OCI-LY7 (cell line): ENCODE measurements at regions not wholly inside any gene's neighbourhood (a gene's known extent, or its start where the extent isn't known, plus 50 kb on each side); places are given as distances from the start of the nearest gene placed in this dataset.

Experiments used
- BruUV-seq: library from RNA; stranded (reverse); fragments of 400-500 nt; replicated peaks from 2 replicates; lab custom pipeline; 2021; lab: Mats Ljungman, UMichigan
- CTCF ChIA-PET: fragments of 300-600 bp; sonication (Branson Sonifier 250); formaldehyde crosslinking; loops from one replicate; lab custom pipeline; 2022; ENCODE audit warnings: antibody characterized with exemption; ENCODE audit not compliant: unreplicated experiment; lab: Charles Lee
- POLR2A ChIA-PET: fragments of 300-600 bp; sonication (Branson Sonifier 250); formaldehyde crosslinking; loops from one replicate; lab custom pipeline; 2022; ENCODE audit warnings: antibody characterized with exemption; lab: Charles Lee
- DNase-seq: peaks from one replicate; pipeline ENCODE4 v3.0.0-alpha.2; 2015; ENCODE audit warnings: low spot score
- H2AFZ ChIP-seq: fragments of 200-600 bp; sonication (generic), shearing (Covaris generic); 2 replicates; pipeline ENCODE4 v1.6.1; 2014; ENCODE audit warnings: mild to moderate bottlenecking, antibody characterized with exemption, low read length, moderate library complexity
- H3K27ac ChIP-seq: fragments of 200-600 bp; sonication (generic); 2 replicates; pipeline ENCODE4 v1.5.1; 2014; ENCODE audit warnings: mixed run types, low read depth, mild to moderate bottlenecking, moderate library complexity, low read length, inconsistent platforms; ENCODE audit not compliant: poor library complexity, severe bottlenecking
- H3K36me3 ChIP-seq: fragments of 200-600 bp; sonication (generic); 2 replicates; pipeline ENCODE4 v1.6.1; 2014; ENCODE audit warnings: mild to moderate bottlenecking, antibody characterized with exemption, low read length, moderate library complexity, mixed read lengths; ENCODE audit not compliant: insufficient read depth
- H3K4me1 ChIP-seq: fragments of 200-600 bp; sonication (generic); 2 replicates; pipeline ENCODE4 v1.5.1; 2014; ENCODE audit warnings: mild to moderate bottlenecking, low read length; ENCODE audit not compliant: insufficient read depth, poor library complexity, severe bottlenecking
- H3K4me2 ChIP-seq: fragments of 200-600 bp; sonication (generic); 2 replicates; pipeline ENCODE4 v1.6.1; 2014; ENCODE audit warnings: mild to moderate bottlenecking, low read length
- H3K4me3 ChIP-seq: fragments of 200-600 bp; sonication (generic); 2 replicates; pipeline ENCODE4 v1.5.1; 2014; ENCODE audit warnings: mild to moderate bottlenecking, low read depth, low read length; ENCODE audit not compliant: poor library complexity, severe bottlenecking
- H3K79me2 ChIP-seq: fragments of 200-600 bp; sonication (generic); 2 replicates; pipeline ENCODE4 v1.6.1; 2016; ENCODE audit warnings: low read depth, mild to moderate bottlenecking, low read length, moderate library complexity, mixed read lengths; ENCODE audit not compliant: insufficient read depth
- H3K9me2 ChIP-seq: fragments of 200-600 bp; sonication (generic); 2 replicates; pipeline ENCODE4 v1.6.1; 2016; ENCODE audit warnings: mild to moderate bottlenecking, low read length, mixed read lengths; ENCODE audit not compliant: insufficient read depth
- H3K9me3 ChIP-seq: fragments of 200-600 bp; sonication (generic); 2 replicates; pipeline ENCODE4 v1.6.1; 2014; ENCODE audit warnings: mild to moderate bottlenecking, mixed run types, low read length, mixed read lengths
- H4K20me1 ChIP-seq: fragments of 200-600 bp; sonication (generic); 2 replicates; pipeline ENCODE4 v1.6.1; 2014; ENCODE audit warnings: mild to moderate bottlenecking, antibody characterized with exemption, low read length, moderate library complexity, mixed read lengths; ENCODE audit not compliant: insufficient read depth
- EZH2phosphoT487 ChIP-seq: fragments of 200-600 bp; sonication (generic); IDR thresholded peaks from 2 replicates; pipeline ENCODE4 v1.6.1; 2018; ENCODE audit warnings: low read depth, borderline replicate concordance, mild to moderate bottlenecking, mixed run types, antibody characterized with exemption, low read length, moderate library complexity, mixed read lengths
- intact Hi-C: fragments of 100-400 bp; cut with micrococcal nuclease; formaldehyde crosslinking; loops from one replicate; pipeline ENCODE4 v1.10.0; 2022; ENCODE audit not compliant: unreplicated experiment
- TF ChIP-seq, protein P1 (sequence below): fragments of 200-600 bp; sonication (generic); conservative IDR thresholded peaks from 2 replicates; pipeline ENCODE4 v1.5.1; 2014; ENCODE audit warnings: mild to moderate bottlenecking, antibody characterized with exemption, low read length, moderate library complexity, mixed read lengths

DNA sequence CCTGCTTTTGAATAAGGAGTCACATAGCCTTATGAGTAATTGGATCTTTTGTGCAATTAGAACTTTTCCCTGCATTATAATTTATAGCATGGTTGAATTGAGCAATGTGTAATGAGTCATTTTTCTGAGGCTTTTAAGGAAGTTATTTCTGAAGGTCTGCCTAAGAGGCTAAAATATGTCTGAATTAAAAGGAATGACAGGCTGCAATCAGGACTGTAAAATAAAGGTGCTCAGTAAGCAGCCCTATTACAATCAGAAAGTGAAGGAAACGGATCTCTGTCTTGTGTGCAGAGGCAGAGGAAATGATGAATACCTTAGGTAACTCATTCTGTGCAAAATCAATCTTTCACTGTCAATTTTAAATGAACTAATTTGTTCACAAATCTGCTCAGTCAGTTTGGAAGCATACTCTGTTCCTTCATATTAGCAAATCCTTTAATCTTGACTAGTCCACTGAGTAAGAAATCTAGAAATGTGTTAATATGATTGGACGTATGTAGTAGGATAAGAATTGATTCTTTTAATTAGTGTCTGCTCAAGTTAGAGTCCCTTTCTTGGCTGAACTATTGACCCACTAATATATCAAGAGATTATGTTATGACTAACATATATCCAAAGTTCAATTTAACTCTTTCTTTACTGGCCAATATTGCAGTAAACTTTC is 290.1 kb downstream of the ZIC1 start:
- intact Hi-C loops = no loop called here
- no peaks in the 10 kb centered on the region for H3K4me1 ChIP-seq
- no peaks in the 10 kb centered on the region for H3K9me3 ChIP-seq
- ChIA-PET POLR2A (no interaction called here), CTCF (no interaction called here)
- H4K20me1 ChIP-seq = no peaks in the 10 kb centered on the region
- H3K4me2 ChIP-seq = no peak overlapping the region
- TF ChIP-seq, protein P1, sequence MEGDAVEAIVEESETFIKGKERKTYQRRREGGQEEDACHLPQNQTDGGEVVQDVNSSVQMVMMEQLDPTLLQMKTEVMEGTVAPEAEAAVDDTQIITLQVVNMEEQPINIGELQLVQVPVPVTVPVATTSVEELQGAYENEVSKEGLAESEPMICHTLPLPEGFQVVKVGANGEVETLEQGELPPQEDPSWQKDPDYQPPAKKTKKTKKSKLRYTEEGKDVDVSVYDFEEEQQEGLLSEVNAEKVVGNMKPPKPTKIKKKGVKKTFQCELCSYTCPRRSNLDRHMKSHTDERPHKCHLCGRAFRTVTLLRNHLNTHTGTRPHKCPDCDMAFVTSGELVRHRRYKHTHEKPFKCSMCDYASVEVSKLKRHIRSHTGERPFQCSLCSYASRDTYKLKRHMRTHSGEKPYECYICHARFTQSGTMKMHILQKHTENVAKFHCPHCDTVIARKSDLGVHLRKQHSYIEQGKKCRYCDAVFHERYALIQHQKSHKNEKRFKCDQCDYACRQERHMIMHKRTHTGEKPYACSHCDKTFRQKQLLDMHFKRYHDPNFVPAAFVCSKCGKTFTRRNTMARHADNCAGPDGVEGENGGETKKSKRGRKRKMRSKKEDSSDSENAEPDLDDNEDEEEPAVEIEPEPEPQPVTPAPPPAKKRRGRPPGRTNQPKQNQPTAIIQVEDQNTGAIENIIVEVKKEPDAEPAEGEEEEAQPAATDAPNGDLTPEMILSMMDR = no peak
- TF ChIP-seq EZH2phosphoT487 = no peak
- H3K4me3 ChIP-seq = no peak overlapping the region
- H3K36me3 ChIP-seq = no peaks in the 10 kb centered on the region
- no peak for DNase-seq
- H3K9me2 ChIP-seq = no peaks in the 10 kb centered on the region
- H3K27ac ChIP-seq = no peak overlapping the region
- H2AFZ ChIP-seq = no peak overlapping the region
- H3K79me2 ChIP-seq = no peaks in the 10 kb centered on the region
- BruUV-seq = no TSS peak

GRCh38 chr3:147701195-147701594 is 292.0 kb downstream of the ZIC1 start:
- no peak for DNase-seq
- intact Hi-C loops = no loop called here
- CTCF ChIA-PET = no interaction called here

DNA sequence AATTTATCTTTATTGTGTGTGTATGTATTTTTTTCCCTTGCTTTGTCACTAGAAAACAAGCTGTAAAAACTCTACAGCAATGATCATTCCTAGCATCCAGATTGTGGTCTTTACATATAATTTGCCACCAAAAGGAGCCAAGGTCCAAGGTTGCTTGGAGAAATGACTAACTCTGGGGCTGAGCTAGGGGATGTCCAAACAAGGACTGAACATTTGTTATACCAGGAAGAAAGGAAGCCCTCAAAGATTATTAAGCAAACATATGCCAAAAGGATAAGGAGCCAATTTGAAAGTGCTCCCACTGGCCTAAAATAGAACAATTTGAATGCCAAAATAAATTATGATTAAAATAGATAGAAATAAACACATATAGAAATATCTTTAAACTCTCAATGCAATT is 293.3 kb downstream of the ZIC1 start:
- CTCF ChIA-PET = no interaction called here

More at GRCh38 chr3:147701195-147701594, 292.0 kb downstream of the ZIC1 start:
- Histone ChIP-seq H3K79me2 (no peaks in the 10 kb centered on the region), H3K36me3 (no peaks in the 10 kb centered on the region), H3K4me1 (no peaks in the 10 kb centered on the region), H3K27ac (no peak overlapping the region), H4K20me1 (no peaks in the 10 kb centered on the region), H2AFZ (no peak overlapping the region), H3K9me2 (no peaks in the 10 kb centered on the region), H3K4me2 (no peak overlapping the region), H3K9me3 (no peaks in the 10 kb centered on the region), H3K4me3 (no peak overlapping the region)
- BruUV-seq = no TSS peak
- TF ChIP-seq EZH2phosphoT487 = no peak
- TF ChIP-seq, protein P1 = no peak
- POLR2A ChIA-PET = no interaction called here

More for the DNA sequence above, 293.3 kb downstream of the ZIC1 start:
- H3K9me3 ChIP-seq = no peaks in the 10 kb centered on the region
- intact Hi-C loops = no loop called here
- no peaks in the 10 kb centered on the region for H3K4me1 ChIP-seq
- no peaks in the 10 kb centered on the region for H3K36me3 ChIP-seq
- no peaks in the 10 kb centered on the region for H3K79me2 ChIP-seq
- no TSS peak for BruUV-seq
- POLR2A ChIA-PET = no interaction called here
- no peak overlapping the region for H3K4me3 ChIP-seq
- H3K4me2 ChIP-seq = no peak overlapping the region
- H4K20me1 ChIP-seq = no peaks in the 10 kb centered on the region
- no peaks in the 10 kb centered on the region for H3K9me2 ChIP-seq
- no peak for TF ChIP-seq EZH2phosphoT487
- TF ChIP-seq, protein P1 = no peak
- DNase-seq = no peak
- H3K27ac ChIP-seq = no peak overlapping the region
- H2AFZ ChIP-seq = no peak overlapping the region
